Right ventricle myocardium inferior (tissue), 1 donor: ENCODE measurements at regions not wholly inside any gene's neighbourhood (a gene's known extent, or its start where the extent isn't known, plus 50 kb on each side); places are given as distances from the start of the nearest gene placed in this dataset.

ENCODE experiments used
- ATAC-seq: fragments of 200-7000 bp; cut with Tn5 transposase; one replicate; pipeline ENCODE4 v1.9.1; 2020; ENCODE audit warnings: mild to moderate bottlenecking, moderate library complexity
- DNase-seq: peaks from one replicate; pipeline ENCODE4 v3.0.0; 2021; ENCODE audit errors: missing footprints
- intact Hi-C: fragments of 100-400 bp; cut with DNase I; formaldehyde crosslinking; loops from one replicate; pipeline ENCODE4 v1.11.0; 2022
- donor health status: DM: no; HTN: yes; CAD: no; lungs with severe emphysema.

DNA sequence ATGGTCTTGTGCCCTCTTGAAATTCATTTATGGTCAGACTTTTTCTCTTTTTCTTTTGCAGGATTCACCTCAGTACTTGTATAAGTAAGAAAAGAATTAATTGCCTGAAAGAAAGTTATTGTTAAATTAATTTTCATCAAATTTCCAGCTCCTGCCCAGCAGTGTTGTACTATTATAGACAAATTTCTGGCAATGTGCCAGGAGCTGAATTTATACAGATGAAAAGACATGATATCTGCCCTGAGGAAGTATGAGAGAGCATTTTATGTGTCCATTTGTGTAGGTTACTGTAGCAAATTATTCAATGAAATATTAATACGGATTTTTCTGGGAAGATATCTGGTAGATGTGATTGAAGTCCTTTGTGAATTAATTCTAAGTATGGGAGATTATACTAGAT is 2371.5 kb upstream of the TENM3 start:
- no peak for ATAC-seq
- no peak for DNase-seq
- intact Hi-C loops = no loop called here

DNA sequence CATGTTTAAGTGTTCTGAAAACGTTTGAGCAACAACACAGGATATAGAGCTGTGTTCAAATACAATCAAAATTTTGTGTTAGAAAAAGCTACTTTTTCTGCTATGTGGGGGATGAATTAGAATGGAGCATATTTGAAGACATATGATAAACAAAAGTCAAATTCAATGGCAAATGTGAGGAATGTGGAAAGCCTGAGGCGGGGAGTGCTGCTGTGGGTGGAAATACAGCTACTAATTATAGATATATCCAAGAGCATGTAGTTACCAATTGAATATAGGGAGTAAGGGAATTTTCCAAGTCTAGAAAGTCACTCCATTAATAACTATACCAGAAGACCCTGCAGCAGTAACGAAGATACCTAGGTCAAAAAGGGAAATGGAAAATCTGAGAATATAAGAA is 2370.4 kb upstream of the TENM3 start:
- intact Hi-C loops = no loop called here
- ATAC-seq (no peak), DNase-seq (no peak)

DNA sequence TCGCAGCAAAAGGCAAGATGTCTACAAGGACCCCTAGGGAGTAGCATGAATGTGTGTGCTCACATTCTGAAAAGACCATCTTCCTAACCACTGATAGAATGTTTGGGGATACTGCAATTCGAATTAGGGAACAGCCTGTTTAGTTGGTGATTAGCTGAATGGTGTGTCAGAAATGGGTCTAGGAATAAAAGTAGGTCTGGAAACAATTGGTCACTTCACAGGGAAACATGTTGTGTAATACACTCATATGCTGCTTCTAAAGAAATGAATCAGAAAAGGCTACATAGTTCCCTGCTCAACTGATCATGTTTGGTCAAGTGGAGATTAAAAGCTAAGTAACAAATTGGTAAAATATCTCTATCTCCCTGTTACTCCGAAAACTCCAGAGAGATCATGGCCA is 2362.4 kb upstream of the TENM3 start:
- intact Hi-C loops = no loop called here
- no peak for ATAC-seq
- no peak for DNase-seq

DNA sequence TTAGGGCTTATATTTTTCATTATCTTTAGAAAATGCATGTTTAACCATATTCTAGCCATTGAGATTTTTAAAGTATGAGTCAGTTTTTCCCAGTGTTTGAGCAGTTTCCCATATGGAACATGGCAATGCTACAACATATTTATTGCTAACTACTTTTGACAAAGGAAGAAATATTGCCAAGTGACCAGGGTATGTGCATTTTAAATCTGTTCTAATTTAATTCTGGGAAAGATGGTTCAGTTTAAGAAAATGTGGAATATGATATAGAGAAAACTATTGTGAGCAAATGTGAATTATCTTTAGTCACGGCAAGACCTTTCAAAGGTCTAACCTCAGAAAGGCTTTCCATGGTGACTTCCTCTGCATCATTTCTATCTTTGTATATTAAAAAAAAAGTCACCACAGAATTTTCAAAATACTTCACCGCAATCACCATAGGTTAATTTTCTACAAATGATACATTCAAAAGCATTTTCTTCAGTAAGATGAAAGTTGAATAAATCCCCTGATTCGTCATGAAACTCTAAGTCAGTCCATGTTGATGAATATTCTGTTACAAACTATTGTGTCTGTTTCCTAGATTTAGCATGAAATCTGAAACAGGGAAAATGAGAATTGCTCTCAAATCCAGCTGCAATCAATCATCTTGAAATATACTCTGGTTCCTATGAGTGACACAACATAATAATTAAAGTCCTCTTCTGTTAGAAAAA is 2349.0 kb upstream of the TENM3 start:
- DNase-seq = no peak
- intact Hi-C loops = no loop called here
- ATAC-seq = no peak

DNA sequence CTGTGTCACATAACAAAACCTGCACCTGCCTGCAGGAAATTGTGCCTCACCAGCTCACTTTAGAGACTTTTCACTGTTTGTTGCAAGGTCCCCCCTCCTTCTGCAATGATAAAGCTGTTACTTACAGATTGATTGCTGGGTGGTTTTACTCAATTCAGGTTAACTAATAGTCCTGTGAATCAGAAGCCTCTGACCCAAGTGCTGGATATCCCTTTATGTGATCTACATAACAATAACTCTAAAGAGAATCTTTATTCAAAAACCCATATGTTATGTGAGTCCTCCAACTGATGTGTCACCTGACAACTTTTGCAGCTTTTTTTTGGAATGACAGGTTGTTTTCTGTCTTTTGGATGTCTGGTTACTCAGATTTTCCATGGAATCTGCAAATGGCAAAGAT is 2323.6 kb upstream of the TENM3 start:
- no peak for DNase-seq
- intact Hi-C loops = no loop called here
- no peak for ATAC-seq

DNA sequence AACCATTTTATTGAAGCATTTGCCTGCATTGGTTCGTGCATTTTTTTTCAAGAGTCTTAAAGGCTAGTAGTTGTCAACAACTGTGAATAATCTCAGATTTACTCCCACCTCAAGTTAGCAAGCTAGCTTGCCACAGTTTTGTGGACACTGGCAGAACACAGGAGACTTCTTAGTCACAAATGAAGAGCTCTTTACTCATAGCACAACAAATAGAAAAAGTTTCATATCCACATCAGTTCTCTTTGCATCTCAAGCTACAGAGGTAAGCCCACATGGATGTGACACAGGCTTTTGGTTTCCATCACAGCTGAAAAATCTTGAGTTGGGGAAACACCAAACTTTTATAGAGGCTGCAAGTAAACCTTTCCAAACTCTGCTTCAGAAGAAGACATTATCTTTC is 2315.7 kb upstream of the TENM3 start:
- intact Hi-C loops = no loop called here
- ATAC-seq (no peak), DNase-seq (no peak)

DNA sequence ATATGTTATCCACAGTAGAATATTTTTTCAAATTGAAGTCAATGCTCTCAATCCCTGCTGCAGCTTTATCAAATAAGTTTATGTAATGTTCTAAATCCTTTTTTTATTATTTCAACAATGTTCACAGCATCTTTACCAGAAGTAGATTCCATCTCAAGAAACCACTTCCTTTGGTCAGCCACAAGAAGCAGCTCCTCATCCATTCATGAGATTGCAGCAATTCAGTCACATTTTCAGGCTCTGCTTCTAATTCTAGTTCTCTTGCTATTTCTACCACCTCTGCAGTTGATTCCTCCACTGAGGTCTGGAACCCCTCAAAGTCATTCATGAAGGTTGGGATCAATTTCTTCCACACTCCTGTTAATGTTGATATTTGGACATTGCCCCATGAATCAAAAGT is 2301.3 kb upstream of the TENM3 start:
- ATAC-seq (no peak), DNase-seq (no peak)
- intact Hi-C loops = no loop called here

DNA sequence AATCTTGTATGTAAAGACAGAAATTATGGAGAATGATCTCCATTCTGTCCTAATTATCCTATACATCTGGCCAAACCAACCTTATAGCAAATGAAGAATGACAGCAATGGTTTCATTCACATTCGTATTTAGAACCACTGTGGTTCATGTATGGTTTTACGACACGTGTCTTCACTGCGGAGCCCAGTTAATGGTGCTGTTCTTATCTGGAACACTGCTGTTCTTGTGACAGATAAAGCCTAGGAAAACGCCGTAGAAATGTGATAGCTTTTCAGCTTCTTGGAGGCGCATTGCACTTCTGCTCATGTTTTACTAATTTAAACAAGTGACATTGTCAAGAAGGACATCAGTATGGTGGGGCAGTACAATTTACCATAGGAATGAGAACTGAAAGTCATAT is 2266.4 kb upstream of the TENM3 start:
- no peak for DNase-seq
- ATAC-seq = no peak
- intact Hi-C loops = no loop called here

DNA sequence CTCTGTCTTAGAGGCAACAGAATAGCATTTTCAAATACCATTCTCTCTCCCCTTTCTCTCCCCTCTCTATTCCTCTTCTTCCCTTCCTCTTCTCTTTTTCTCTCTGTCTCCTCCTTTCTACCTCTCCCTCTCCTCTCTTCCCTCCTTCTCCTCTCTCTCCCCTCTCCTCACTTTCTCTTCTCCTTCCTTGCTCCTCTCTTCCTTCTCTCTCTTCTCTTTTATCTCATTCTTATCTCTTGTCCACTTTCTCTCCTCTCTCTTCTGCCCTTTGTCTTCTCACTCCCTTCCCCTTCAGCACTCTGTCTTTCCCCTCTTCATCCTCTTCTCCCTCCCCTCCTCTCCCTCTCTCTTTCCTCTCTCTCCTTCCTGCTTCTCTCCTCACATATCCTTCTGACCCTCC is 2265.8 kb upstream of the TENM3 start:
- ATAC-seq (no peak), DNase-seq (no peak)
- intact Hi-C loops = no loop called here

DNA sequence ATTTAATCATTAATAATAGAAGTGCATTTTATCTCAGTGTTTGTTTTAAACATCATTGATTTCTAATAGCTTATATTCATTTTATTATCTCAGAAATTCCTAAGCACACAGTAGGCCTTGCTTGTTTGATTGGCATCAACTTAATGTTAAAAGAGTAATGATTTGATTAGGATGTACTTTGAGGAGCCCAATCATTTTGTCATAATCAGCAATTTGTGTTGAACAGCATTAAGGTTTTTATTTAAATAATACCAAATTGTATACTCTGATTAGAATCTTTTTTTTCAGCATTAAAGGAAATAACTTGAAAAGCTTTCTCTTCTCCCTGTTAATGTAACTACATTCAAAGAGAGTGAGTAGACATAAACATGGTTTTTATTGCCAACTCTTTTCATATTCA is 2262.0 kb upstream of the TENM3 start:
- intact Hi-C loops = no loop called here
- DNase-seq (no peak), ATAC-seq (no peak)

DNA sequence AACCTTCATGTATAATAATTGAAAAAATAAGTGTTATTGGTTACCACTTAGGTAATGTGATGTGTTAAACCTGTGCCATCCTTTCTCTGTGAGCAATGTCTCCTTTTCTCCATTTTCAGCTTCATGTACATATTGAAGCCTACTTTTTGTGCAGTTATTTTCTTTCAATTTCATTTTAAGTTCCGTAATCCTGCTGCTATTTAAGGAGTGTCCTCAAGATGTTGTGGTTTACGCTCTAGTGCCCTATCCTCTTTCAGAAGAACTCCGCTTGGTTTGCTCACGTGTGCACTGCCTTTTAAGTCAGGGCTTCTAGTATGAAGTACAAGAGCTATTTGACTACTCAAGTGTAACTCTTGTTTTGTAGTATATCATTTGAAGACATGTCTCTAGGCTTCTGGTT is 2253.2 kb upstream of the TENM3 start:
- ATAC-seq (no peak), DNase-seq (no peak)
- intact Hi-C loops = no loop called here

DNA sequence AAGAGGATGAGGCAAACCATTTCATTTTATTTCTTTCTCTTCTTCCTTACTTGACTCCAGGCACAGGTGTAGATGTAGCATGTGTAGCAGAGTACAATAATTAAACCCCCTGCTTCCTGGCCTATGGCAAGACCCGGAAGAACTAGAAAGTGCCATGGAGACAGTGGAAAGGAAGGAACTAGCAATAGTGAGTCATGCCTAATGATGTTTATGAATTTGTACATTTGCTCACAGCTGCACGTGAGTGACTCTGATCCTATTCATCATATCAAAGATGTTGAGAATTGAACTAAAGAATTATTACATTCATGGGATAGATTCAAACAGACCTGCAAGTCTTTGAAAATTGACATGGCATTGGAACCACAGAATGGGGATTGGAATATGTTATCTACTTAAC is 2233.9 kb upstream of the TENM3 start:
- intact Hi-C loops = no loop called here

DNA sequence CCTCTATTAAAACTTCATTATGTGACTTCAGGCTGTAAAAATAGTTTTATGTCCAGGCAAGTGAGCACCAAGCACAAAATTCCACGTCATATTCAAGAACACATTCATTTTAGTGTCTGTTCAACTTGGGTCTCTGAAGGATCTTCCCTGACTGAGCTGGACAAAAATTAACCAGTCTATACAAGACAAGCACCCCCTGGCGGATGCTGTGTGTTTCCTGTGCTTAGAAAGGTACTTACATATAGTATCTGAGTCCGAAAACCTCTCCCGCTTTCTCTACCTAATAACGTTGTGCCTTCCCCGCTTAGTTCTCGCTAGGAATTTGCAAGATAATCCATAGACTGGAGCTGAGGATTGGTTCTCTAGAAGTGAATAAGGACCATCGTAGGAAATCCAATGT is 2214.5 kb upstream of the TENM3 start:
- ATAC-seq (no peak), DNase-seq (no peak)
- intact Hi-C loops = no loop called here

More for the DNA sequence above, 2233.9 kb upstream of the TENM3 start:
- DNase-seq (no peak), ATAC-seq (no peak)

DNA sequence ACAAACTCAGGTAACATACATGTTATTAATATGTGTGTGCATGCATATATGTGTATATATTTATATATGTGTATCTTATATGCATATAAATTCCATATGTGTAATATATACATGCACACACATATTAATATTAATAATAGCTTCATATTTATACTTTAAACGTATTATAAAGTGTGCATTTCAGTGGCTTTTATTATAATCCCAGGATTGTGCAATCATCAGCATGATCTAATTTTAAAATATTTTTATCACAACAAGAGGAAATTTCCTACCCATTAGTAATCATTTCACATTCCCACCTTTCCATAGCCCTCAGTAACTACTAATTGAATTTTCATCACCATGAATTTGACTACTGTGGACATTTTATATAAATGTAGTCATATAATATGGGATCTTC is 2211.9 kb upstream of the TENM3 start:
- intact Hi-C loops = no loop called here
- ATAC-seq (no peak), DNase-seq (no peak)

DNA sequence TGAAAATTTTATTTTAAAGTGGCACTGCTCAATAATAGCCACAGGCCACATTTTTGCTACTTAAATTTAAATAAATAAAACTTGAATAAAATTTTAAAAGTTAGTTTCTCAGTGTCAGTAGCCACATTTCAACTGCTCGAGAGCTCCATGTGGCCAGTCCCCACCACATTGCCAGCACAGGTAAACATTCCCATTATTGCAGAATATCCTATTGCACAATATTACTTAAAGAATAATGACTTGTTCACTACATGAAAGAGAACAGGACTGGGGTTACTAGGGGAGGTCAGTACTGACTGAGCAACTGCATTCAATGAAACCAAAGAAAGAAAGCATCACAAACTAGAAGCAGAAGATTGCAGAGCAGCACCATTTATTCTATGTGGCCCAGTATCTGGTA is 2201.6 kb upstream of the TENM3 start:
- ATAC-seq (no peak), DNase-seq (no peak)
- intact Hi-C loops = no loop called here

DNA sequence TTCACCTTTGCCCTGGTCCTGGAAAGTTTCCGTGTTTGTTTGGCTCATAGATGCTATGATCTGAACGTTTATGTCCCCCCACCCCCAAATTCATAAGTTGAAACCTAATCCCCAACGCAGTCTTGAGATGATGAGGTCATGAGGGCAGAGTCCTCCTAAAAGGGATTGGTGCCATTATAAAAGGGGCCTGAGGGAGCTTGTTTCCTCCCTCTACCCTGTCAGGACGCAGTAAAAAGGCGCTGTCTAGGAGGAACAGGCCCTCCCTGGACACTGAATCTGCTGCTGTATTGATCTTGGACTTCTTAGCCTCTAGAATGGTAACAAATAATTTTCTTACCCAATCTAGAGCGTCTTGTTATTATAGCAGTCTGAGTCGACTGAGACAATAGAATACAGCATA is 2190.6 kb upstream of the TENM3 start:
- DNase-seq (no peak), ATAC-seq (no peak)
- intact Hi-C loops = no loop called here

DNA sequence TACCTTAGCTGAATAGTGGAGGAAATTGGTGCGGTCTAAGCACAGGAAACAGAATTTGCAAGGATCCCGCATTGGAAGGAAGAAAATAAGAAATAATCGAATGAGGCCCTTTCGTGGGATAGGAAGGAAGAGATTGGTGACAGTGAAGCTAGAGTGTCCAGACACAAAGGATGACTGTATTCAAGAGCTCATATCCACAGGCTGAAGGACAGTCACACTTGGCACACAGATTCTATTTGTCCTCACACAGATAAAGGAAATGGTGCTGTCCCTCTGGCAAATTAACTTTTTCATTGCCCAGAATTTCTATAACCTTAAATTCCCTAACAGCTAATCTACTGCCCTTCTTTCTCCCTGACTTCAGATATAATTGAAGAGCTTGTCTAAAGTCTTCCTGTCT is 2188.9 kb upstream of the TENM3 start:
- ATAC-seq = no peak
- no peak for DNase-seq
- intact Hi-C loops = no loop called here

DNA sequence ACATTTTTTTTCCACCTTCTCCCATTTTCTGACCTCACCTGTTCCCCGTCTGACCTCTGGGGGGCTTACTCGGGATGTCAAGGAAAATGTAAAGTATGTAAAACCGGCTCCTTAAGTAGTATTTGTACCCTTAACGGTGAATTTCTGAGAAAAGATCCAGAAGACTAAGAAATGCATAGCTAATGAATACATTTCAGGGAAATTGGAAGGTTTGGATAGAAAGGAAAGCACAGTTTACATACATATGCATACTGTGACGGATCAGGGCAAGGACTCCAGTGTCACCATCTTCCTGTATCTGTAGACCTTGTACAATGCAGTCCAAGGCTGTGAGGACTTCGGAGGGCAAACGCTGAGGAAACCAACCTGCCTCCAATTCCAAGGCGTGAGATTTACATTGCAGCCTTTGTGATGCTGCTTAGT is 2185.9 kb upstream of the TENM3 start:
- intact Hi-C loops = no loop called here
- DNase-seq = no peak
- no peak for ATAC-seq

DNA sequence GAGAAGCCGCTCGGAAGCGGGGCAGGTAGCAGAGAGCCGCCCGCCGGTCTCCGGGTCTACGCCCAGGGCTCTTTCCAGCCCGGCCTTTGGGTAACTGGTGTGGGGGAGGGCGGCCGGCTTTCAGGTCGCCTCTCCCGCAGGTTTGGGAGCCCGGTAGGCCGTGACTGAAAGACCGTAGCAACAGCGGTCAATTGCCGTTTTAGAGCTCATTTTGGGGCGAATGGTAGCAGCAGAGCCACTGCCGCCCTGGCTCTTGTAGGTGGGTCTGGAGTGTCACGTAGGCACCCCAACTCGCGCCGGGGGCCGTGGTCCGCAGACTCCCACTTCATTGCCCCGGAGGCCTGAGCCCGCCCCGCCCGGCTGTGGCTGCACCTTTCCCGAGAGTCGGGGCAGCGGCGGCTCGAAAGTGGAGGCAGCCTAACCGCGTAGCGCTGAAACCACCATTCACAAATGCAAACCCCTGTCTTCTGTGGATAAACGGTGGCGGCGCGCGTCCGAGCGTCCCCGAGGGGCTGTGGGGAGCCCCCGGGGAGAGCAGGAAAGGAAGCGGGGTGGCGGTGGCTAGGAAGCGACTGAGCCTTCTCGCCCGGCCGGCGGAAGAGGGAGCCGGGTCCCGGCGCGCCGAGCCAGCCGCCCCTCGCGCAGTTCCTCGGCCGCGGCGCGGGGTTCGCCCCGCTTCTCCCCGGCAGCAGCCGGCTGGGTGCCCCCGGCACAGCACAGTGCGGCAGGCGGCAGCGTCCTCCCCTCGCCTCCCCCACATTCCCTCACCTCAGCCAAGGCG is 2185.1 kb upstream of the TENM3 start:
- peak; percentile 60 for DNase-seq
- intact Hi-C loops = no loop called here
- ATAC-seq = no peak

DNA sequence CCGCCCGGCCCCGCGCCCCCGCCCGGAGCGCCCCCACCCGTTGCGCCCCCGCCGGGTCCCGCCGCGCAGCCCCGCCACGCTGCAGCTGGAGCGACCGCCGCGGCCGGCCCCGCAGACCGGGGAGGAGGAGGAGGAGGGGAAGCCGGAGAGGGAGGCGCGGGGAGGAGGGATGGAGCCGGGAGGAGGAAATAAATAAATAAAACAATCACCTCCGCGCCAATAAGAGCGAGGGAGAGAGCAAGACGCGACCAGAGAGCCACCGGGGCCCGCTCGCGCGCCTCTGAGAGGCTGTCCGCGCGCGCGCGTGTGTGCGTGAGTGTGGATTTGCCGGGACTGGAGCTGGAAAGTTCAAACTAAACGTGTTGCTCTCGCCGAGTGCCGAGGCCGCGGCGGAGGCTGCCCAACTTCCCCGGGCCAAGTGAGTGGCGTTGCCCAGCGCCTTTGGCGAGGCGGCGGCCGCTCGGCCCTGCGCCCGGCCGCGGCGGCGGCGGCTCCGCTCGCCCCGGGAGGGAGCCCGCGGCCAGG is 2184.4 kb upstream of the TENM3 start:
- no peak for DNase-seq
- intact Hi-C loops = no loop called here
- ATAC-seq = no peak
